BLaER1 treated with 17β-estradiol and CSF1 and Interleukin-3, amounts not matched to agents 10 nM and 100 nM (cell line): ENCODE measurements at regions not wholly inside any gene's neighbourhood (a gene's known extent, or its start where the extent isn't known, plus 50 kb on each side); places are given as distances from the start of the nearest gene placed in this dataset.
A peak's percentile ranks its signal among the peaks of the same experiment; 100 is the strongest.

ENCODE experiments used
- H3K27ac ChIP-seq, 11 experiments: shearing (Covaris generic); formaldehyde crosslinking; 2 replicates each; pipeline ENCODE4 v1.8.1; 2022
- H3K27me3 ChIP-seq, 11 experiments: shearing (Covaris generic); formaldehyde crosslinking; 2 replicates each; pipeline ENCODE4 v1.8.1; 2022
- H3K36me3 ChIP-seq, 11 experiments: shearing (Covaris generic); formaldehyde crosslinking; 2 replicates each; pipeline ENCODE4 v1.8.1; 2022
- H3K4me1 ChIP-seq, 10 experiments: shearing (Covaris generic); formaldehyde crosslinking; 2 replicates each; pipeline ENCODE4 v1.8.1; 2022
- H3K4me2 ChIP-seq, 11 experiments: shearing (Covaris generic); formaldehyde crosslinking; 2 replicates each; pipeline ENCODE4 v1.8.1; 2022
- H3K4me3 ChIP-seq, 10 experiments: shearing (Covaris generic); formaldehyde crosslinking; 2 replicates each; pipeline ENCODE4 v1.8.1; 2022
- H3K9ac ChIP-seq, 11 experiments: shearing (Covaris generic); formaldehyde crosslinking; 2 replicates each; pipeline ENCODE4 v1.8.1; 2022
- H3K9me3 ChIP-seq, 11 experiments: shearing (Covaris generic); formaldehyde crosslinking; replicated peaks in 1 of 11; 2 replicates each; pipeline ENCODE4 v1.8.1; 2022
- H4K20me1 ChIP-seq, 11 experiments: shearing (Covaris generic); formaldehyde crosslinking; 2 replicates each; pipeline ENCODE4 v1.8.1; 2022
- Cebpa-rat ChIP-seq, 11 experiments: shearing (Covaris generic); IDR thresholded peaks; 2 replicates each; pipeline ENCODE4 v1.8.1; 2022

- Histone ChIP-seq H4K20me1 (no peaks in the 10 kb centered on the region), H3K36me3 (no peaks in the 10 kb centered on the region)
- TF ChIP-seq Cebpa-rat (IDR thresholded peaks at IDR 0.05), result no peak
Observed at GRCh38 chr3:104536715-104537114, 830.0 kb upstream of the ALCAM start.

GRCh38 chr3:104537323-104537722 is 829.4 kb upstream of the ALCAM start:
- no peaks in the 10 kb centered on the region for H3K36me3 ChIP-seq
- H3K9me3 ChIP-seq, result peaks cover 14 to 31% (median 23%) of the 10 kb centered on the region in 11 experiments
- no peaks in the 10 kb centered on the region for H4K20me1 ChIP-seq
- no peak overlapping the region for H3K27ac ChIP-seq
- H3K4me2 ChIP-seq, result no peak overlapping the region; a peak in 1 of 22 replicates
- peaks cover 0 to 10% (median 0%) of the 10 kb centered on the region in 10 experiments; a peak in 5 of 20 replicates for H3K4me1 ChIP-seq
- TF ChIP-seq Cebpa-rat (IDR thresholded peaks at IDR 0.05), result no peak
- no peak overlapping the region for H3K4me3 ChIP-seq
- no peak overlapping the region for H3K9ac ChIP-seq
- H3K27me3 ChIP-seq, result no peaks in the 10 kb centered on the region

More at GRCh38 chr3:104536715-104537114, 830.0 kb upstream of the ALCAM start:
- Histone ChIP-seq H3K4me3 (no peak overlapping the region), H3K27me3 (no peaks in the 10 kb centered on the region), H3K4me1 (peaks cover 0 to 10% (median 0%) of the 10 kb centered on the region in 10 experiments; a peak in 5 of 20 replicates), H3K4me2 (peak overlapping the region in 2 of 11 experiments; percentile 1 to 10; a peak in 3 of 22 replicates), H3K27ac (no peak overlapping the region), H3K9ac (no peak overlapping the region), H3K9me3 (peaks cover 20 to 37% (median 29%) of the 10 kb centered on the region in 11 experiments)

- Histone ChIP-seq H3K4me1 (no peaks in the 10 kb centered on the region), H3K4me3 (no peak overlapping the region), H3K36me3 (no peaks in the 10 kb centered on the region), H3K9me3 (no peaks in the 10 kb centered on the region), H4K20me1 (no peaks in the 10 kb centered on the region), H3K27me3 (no peaks in the 10 kb centered on the region), H3K9ac (no peak overlapping the region), H3K4me2 (no peak overlapping the region), H3K27ac (no peak overlapping the region)
- no peak for TF ChIP-seq Cebpa-rat (IDR thresholded peaks at IDR 0.05)
Observed at GRCh38 chr3:104546301-104546700, 820.4 kb upstream of the ALCAM start.

GRCh38 chr3:104547031-104547430 is 819.7 kb upstream of the ALCAM start:
- no peak for TF ChIP-seq Cebpa-rat (IDR thresholded peaks at IDR 0.05)
- Histone ChIP-seq H3K27me3 (no peaks in the 10 kb centered on the region), H3K4me1 (no peaks in the 10 kb centered on the region), H3K27ac (no peak overlapping the region), H3K9me3 (no peaks in the 10 kb centered on the region), H4K20me1 (no peaks in the 10 kb centered on the region), H3K4me2 (no peak overlapping the region), H3K9ac (no peak overlapping the region), H3K36me3 (no peaks in the 10 kb centered on the region), H3K4me3 (no peak overlapping the region)

- Histone ChIP-seq H3K9me3 (no peaks in the 10 kb centered on the region), H3K4me1 (no peaks in the 10 kb centered on the region), H3K4me2 (no peak overlapping the region), H3K36me3 (no peaks in the 10 kb centered on the region), H3K27ac (no peak overlapping the region), H3K9ac (no peak overlapping the region), H3K4me3 (no peak overlapping the region), H3K27me3 (no peaks in the 10 kb centered on the region), H4K20me1 (no peaks in the 10 kb centered on the region)
- TF ChIP-seq Cebpa-rat (IDR thresholded peaks at IDR 0.05), result no peak
Observed at GRCh38 chr3:104548401-104548800, 818.3 kb upstream of the ALCAM start.

GRCh38 chr3:104549099-104549714 is 817.5 kb upstream of the ALCAM start:
- Histone ChIP-seq H3K9ac (no peak overlapping the region), H3K4me2 (no peak overlapping the region), H3K36me3 (no peaks in the 10 kb centered on the region), H3K27ac (no peak overlapping the region), H3K27me3 (no peaks in the 10 kb centered on the region), H3K4me1 (no peaks in the 10 kb centered on the region), H3K4me3 (no peak overlapping the region), H4K20me1 (no peaks in the 10 kb centered on the region), H3K9me3 (no peaks in the 10 kb centered on the region)
- no peak for TF ChIP-seq Cebpa-rat (IDR thresholded peaks at IDR 0.05)

- Histone ChIP-seq H3K36me3 (no peaks in the 10 kb centered on the region), H3K4me1 (peaks cover 0 to 10% (median 3%) of the 10 kb centered on the region in 10 experiments; a peak in 9 of 20 replicates), H3K9ac (no peak overlapping the region), H3K27ac (no peak overlapping the region), H3K27me3 (no peaks in the 10 kb centered on the region), H3K4me3 (no peak overlapping the region), H3K9me3 (no peaks in the 10 kb centered on the region), H3K4me2 (no peak overlapping the region), H4K20me1 (no peaks in the 10 kb centered on the region)
- no peak for TF ChIP-seq Cebpa-rat (IDR thresholded peaks at IDR 0.05)
Observed at GRCh38 chr3:104553121-104553520, 813.6 kb upstream of the ALCAM start.

GRCh38 chr3:104554425-104554824 is 812.3 kb upstream of the ALCAM start:
- Histone ChIP-seq H3K4me2 (no peak overlapping the region), H3K36me3 (no peaks in the 10 kb centered on the region), H3K27ac (no peak overlapping the region), H3K4me3 (no peak overlapping the region), H3K9ac (no peak overlapping the region), H3K4me1 (peaks cover 0 to 10% (median 3%) of the 10 kb centered on the region in 10 experiments; a peak in 9 of 20 replicates), H3K9me3 (no peaks in the 10 kb centered on the region), H4K20me1 (no peaks in the 10 kb centered on the region), H3K27me3 (no peaks in the 10 kb centered on the region)
- no peak for TF ChIP-seq Cebpa-rat (IDR thresholded peaks at IDR 0.05)

- H3K9me3 ChIP-seq, result no peaks in the 10 kb centered on the region
- TF ChIP-seq Cebpa-rat (IDR thresholded peaks at IDR 0.05), result no peak
- no peaks in the 10 kb centered on the region for H3K27me3 ChIP-seq
- H3K4me3 ChIP-seq, result no peak overlapping the region
- no peaks in the 10 kb centered on the region for H4K20me1 ChIP-seq
- no peak overlapping the region for H3K27ac ChIP-seq
- H3K4me2 ChIP-seq, result no peak overlapping the region
- peaks cover 0 to 10% (median 3%) of the 10 kb centered on the region in 10 experiments; a peak in 9 of 20 replicates for H3K4me1 ChIP-seq
- H3K36me3 ChIP-seq, result no peaks in the 10 kb centered on the region
- H3K9ac ChIP-seq, result no peak overlapping the region
Observed at GRCh38 chr3:104555728-104556127, 811.0 kb upstream of the ALCAM start.
